A673 (cell line): ENCODE measurements at regions not wholly inside any gene's neighbourhood (a gene's known extent, or its start where the extent isn't known, plus 50 kb on each side); places are given as distances from the start of the nearest gene placed in this dataset.

Source experiments
- BruUV-seq: library from RNA; stranded (reverse); fragments of 400-500 nt; replicated peaks from 2 replicates; lab custom pipeline; 2021; lab: Mats Ljungman, UMichigan
- CTCF ChIA-PET: fragments of 300-600 bp; sonication (Branson Sonifier 250); formaldehyde crosslinking; loops from one replicate; lab custom pipeline; 2022; ENCODE audit warnings: antibody characterized with exemption; lab: Charles Lee
- POLR2A ChIA-PET: fragments of 300-600 bp; sonication (Branson Sonifier 250); formaldehyde crosslinking; loops from one replicate; lab custom pipeline; 2022; ENCODE audit warnings: antibody characterized with exemption; ENCODE audit not compliant: low non-redundant PET; lab: Charles Lee
- DNase-seq: peaks from one replicate; pipeline ENCODE4 v3.0.0-alpha.2; 2015; ENCODE audit warnings: low spot score
- H3K27ac ChIP-seq: fragments of 200-600 bp; sonication (generic); 2 replicates; pipeline ENCODE4 v1.5.1; 2016; ENCODE audit warnings: mixed run types, low read depth, mild to moderate bottlenecking, mixed read lengths, antibody characterized with exemption, low read length; ENCODE audit not compliant: poor library complexity, severe bottlenecking
- H3K27me3 ChIP-seq: fragments of 200-600 bp; sonication (generic); replicated peaks from 2 replicates; pipeline ENCODE4 v1.6.1; 2017; ENCODE audit warnings: mixed run types, low read depth, mild to moderate bottlenecking, mixed read lengths, antibody characterized with exemption, low read length; ENCODE audit not compliant: insufficient read depth, poor library complexity
- H3K36me3 ChIP-seq: fragments of 200-600 bp; sonication (generic); 2 replicates; pipeline ENCODE4 v1.6.1; 2016; ENCODE audit warnings: mixed run types, mild to moderate bottlenecking, mixed read lengths, antibody characterized with exemption, low read length; ENCODE audit not compliant: insufficient read depth, poor library complexity, severe bottlenecking
- H3K4me1 ChIP-seq: fragments of 200-600 bp; sonication (generic); 2 replicates; pipeline ENCODE4 v1.6.1; 2017; ENCODE audit warnings: mixed run types, mild to moderate bottlenecking, mixed read lengths, antibody characterized with exemption, low read length; ENCODE audit not compliant: insufficient read depth, poor library complexity, severe bottlenecking
- H3K4me3 ChIP-seq: fragments of 200-600 bp; sonication (generic); 2 replicates; pipeline ENCODE4 v1.5.1; 2016; ENCODE audit warnings: low read depth, mixed run types, mild to moderate bottlenecking, mixed read lengths, low read length; ENCODE audit not compliant: poor library complexity, severe bottlenecking
- H3K9me3 ChIP-seq: fragments of 200-600 bp; sonication (generic); 2 replicates; pipeline ENCODE4 v1.6.1; 2016; ENCODE audit warnings: mixed run types, low read depth, mild to moderate bottlenecking, mixed read lengths, antibody characterized with exemption, low read length; ENCODE audit not compliant: poor library complexity, severe bottlenecking
- CTCF ChIP-seq: fragments of 300-800, 200-600 bp; sonication (generic); conservative IDR thresholded peaks from 2 replicates; pipeline ENCODE4 v1.5.1; 2017; ENCODE audit warnings: low read depth, mild to moderate bottlenecking, antibody characterized with exemption, low read length, moderate library complexity, mixed read lengths
- EZH2 ChIP-seq: fragments of 200-600 bp; sonication (generic); IDR thresholded peaks from 2 replicates; pipeline ENCODE4 v1.6.1; 2017; ENCODE audit warnings: borderline replicate concordance, low read depth, mild to moderate bottlenecking, mixed read lengths, antibody characterized with exemption, low read length; ENCODE audit not compliant: poor library complexity, severe bottlenecking
- intact Hi-C: fragments of 100-400 bp; cut with micrococcal nuclease; formaldehyde crosslinking; loops from one replicate; pipeline ENCODE4 v1.10.0; 2022; ENCODE audit not compliant: unreplicated experiment

- TF ChIP-seq CTCF (no peak), EZH2 (no peak)
- intact Hi-C loops, result no loop called here
- no peaks in the 10 kb centered on the region for H3K27me3 ChIP-seq
- ChIA-PET POLR2A (no interaction called here), CTCF (no interaction called here)
- DNase-seq, result no peak
- no peak overlapping the region for H3K4me3 ChIP-seq
- no peak overlapping the region for H3K27ac ChIP-seq
- H3K36me3 ChIP-seq, result no peaks in the 10 kb centered on the region
- BruUV-seq, result no TSS peak
- H3K9me3 ChIP-seq, result no peaks in the 10 kb centered on the region
- H3K4me1 ChIP-seq, result no peaks in the 10 kb centered on the region
These were observed 99.4 kb upstream of the DRD2 start for GRCh38 chr11:113574586-113574985.

- intact Hi-C loops, result no loop called here
- Histone ChIP-seq H3K27ac (no peak overlapping the region), H3K36me3 (no peaks in the 10 kb centered on the region), H3K4me3 (no peak overlapping the region), H3K27me3 (no peaks in the 10 kb centered on the region), H3K4me1 (no peaks in the 10 kb centered on the region), H3K9me3 (no peaks in the 10 kb centered on the region)
- no TSS peak for BruUV-seq
- ChIA-PET POLR2A (no interaction called here), CTCF (no interaction called here)
- TF ChIP-seq CTCF (no peak), EZH2 (no peak)
- DNase-seq, result no peak
These were observed 99.0 kb upstream of the DRD2 start for GRCh38 chr11:113574171-113574570.

DNA sequence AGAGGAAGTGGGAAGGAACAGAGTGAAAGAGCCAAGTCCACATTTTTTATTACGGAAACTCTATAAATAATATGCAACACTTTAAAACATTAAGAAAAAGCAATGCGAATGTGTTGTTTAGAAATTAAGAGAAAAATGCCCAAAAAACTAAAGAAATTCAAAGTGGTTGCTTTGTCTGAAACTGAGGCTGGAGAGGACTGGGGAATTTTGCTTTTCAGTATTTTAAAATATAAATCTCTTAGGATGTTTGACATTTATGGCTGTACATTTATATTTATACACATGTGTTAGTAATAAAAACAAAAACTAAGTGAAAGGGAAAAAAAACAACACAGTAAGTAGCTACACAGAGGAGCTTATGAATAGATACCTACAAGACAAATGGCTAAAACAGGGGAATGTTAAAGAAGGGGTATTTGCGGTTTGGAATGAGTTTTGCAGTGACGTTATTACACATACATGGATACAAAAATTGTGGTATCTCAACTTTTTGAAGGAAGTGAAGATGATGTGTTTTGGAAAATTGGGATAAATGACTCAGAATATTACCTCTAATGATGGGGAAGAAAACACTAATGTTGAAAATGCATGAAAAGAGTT lies 97.0 kb upstream of the DRD2 start:
- Histone ChIP-seq H3K36me3 (no peaks in the 10 kb centered on the region), H3K4me3 (no peak overlapping the region), H3K4me1 (no peaks in the 10 kb centered on the region), H3K9me3 (no peaks in the 10 kb centered on the region), H3K27ac (no peak overlapping the region), H3K27me3 (no peaks in the 10 kb centered on the region)
- CTCF ChIA-PET, result no interaction called here
- no peak for DNase-seq
- POLR2A ChIA-PET, result interaction anchor here (0.5 to 0.9 kb wide), 2 partner anchors 150 to 1154 kb away, joined by 3 to 4 read pairs; no protein-coding TSS in a partner anchor
- intact Hi-C loops, result no loop called here
- TF ChIP-seq CTCF (no peak), EZH2 (no peak)
- BruUV-seq, result no TSS peak
